Stimulated activated CD8-positive, alpha-beta memory T cell treated with anti-CD3 and anti-CD28 coated beads, Interleukin-7, amount 100 ng/mL, for 1 hour (primary cell): ENCODE measurements at regions not wholly inside any gene's neighbourhood (a gene's known extent, or its start where the extent isn't known, plus 50 kb on each side); places are given as distances from the start of the nearest gene placed in this dataset.

Source experiments
- DNase-seq, 2 donors: peaks; one replicate each; pipeline ENCODE4 v3.0.0-alpha.2; 2020; ENCODE audit warnings: low read depth in 2 of 2

DNA sequence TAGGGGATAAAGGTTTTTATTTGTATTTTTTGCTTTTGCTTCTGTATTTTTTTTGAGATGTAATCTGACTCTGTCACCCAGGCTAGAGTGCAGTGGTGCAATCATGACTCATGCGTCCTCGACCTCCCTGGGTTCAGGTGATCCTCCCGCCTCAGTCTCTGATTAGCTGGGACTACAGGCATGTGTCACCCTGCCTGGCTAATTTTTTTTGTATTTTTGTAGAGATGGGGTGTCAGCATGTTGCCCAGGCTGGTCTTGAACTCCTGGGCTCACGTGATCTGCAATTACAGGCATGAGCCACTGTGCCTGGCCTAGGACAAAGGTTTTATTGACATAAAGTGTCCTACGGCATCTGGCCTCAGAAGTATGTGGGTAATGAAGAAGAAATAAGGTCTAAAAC is 297.1 kb upstream of the C9orf72 start:
- DNase-seq: no peak

DNA sequence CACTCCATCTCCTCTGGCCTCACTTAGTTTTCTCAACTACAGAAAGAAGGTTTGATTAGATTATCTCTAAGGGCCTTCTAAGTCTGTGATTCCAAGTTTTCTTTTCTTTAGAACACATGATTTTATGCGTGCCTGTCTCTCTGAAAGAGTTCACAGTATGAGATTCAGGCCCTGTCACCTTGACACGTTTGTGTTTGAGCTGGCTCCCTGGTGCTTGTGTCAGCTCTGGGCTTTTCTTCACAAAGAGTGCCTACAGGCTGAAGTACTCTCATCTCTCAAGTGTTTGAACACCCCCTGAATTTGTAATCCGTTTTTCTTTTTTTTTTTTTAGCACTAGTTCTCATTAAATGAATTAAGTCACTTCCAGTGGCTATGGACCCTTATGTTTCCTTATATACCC is 306.9 kb upstream of the C9orf72 start:
- no peak for DNase-seq

DNA sequence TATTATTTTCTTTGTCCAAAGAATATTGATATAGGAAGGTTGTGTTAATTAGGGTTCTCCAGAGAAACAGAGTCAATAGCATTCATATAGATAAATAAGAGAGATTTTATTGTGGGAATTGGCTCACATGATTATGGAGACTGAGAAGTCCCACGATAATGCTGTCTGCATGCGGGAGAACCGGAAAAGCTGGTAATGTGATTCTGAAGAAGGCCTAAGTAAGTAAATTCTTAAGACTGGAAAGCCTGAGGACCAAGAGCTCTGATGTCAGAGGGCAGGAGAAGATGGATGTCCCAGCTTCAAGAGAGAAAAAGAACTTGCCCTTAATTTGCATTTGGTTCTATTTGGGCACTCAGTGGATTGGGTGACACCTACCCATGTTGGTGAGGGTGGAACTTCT is 307.4 kb upstream of the C9orf72 start:
- no peak for DNase-seq

DNA sequence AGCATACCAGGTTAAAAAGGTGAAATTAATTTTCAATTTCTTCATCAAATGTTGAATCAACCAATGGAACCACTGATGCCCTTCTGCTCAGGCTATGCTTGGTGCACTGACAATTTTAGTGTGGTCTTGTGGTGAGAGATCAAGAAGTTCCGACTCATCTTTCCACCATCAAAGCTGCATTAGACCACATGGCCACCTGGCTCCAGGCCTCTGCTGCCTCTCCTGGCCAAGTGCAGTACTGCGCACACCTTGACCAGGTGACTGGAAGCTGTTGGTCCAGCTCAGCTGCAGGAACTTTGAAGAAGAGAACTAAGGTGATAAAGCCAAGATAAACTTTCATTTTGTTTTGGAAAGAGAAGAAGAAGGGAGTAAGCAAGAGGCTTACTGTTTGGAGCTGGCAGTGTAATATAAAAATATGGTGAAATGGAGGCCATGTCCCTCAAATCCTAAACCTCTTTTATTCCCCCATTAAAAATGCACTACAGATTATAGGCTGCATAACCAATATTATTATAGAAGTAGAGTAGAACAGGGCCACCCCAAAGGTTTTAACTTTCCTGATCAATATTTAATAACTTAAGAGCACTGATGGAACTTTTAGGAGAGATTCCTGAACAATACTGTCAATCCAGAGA is 315.5 kb upstream of the C9orf72 start:
- no peak for DNase-seq

DNA sequence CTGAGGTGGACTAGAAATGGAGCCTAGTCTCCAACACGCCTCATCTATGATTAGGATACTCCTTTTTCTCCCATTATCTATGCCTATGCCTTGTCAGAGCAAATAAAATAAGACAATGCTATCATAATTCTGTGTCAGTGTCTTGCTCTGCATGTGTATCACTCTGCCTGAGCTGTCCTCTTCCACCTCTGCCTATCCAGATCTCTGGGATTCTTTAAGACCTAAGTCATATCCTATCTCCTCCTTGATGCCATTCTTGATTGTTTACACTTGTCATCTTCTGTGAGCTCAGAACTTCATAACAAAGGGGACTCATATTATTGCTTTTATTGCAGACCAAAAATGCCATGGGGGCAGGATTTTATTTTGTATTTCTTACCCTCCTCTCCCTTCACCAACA is 351.2 kb upstream of the C9orf72 start:
- DNase-seq: no peak

DNA sequence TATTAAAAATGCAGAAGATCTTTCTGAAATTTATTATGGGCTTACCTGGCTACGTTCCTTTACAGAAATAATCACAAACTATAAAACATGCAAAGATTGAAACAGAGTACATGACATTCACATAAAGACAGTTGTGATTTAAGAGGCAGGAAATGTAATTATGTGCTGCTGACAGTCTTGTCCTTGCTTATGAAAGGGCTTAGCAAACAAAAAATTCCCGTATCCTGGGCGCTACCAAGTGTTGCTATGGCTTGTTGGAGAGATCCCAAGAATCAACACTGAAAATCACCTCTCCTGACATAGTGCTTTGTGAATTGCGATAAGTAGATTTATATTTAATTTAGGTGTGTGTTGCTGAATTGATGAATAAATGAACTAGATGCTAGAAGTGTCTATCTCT is 352.5 kb upstream of the C9orf72 start:
- no peak for DNase-seq

DNA sequence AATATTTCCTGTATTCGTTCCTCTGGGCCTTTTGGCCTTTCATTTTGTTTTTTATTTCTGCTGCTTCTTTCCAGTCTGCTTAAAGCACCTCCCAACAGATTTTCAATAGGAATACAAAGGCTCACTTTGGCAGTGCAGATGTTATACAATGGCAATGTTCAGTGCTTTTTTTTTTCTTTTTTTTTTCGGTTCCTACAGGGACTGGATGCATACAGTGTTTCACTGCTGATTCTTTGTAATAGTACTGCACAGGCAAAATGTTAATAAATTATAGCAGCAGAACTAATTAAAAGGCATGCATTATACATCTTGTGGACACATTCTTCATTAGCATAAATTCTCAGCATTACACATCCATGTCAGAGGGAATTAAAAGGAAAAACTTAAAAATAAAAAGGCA is 356.6 kb upstream of the C9orf72 start:
- no peak for DNase-seq

DNA sequence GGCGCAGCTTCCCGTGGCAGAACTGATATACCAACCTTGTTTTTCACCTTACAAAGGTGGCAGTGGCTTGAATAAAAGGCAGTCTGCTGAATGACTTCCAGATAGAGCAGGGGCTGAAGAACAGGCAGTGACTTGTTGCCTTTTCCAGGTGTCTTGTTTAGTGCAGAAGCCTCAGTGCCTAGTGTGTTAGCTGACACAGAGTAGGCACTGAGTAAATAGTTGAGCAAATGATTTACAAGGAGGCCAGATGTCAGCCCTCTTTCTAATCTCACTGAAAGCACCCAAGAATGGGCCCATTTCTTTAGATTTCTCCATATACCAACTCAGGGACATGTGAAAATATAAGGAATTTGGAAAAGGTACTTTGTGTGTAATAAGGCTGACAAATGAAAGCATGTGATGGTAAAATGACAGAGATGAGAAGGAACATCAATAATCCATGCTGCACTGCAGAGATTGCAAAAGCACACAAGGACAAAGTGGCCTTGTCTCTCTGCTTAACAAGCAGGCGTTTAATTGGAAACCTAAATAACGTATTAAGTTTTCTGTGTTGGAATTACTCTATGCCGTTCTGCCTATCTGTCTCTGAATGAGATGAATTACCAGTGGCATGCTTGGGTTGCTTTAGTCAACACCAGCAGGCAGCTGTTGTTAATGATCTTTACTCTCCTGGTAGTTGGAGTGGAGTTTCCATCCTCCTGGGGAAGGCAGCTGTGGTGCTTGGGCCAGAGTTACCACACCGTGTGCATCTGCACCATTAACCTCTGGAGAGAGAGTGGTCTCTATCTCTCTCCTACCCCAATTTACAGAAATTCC is 360.1 kb upstream of the C9orf72 start:
- no peak for DNase-seq

DNA sequence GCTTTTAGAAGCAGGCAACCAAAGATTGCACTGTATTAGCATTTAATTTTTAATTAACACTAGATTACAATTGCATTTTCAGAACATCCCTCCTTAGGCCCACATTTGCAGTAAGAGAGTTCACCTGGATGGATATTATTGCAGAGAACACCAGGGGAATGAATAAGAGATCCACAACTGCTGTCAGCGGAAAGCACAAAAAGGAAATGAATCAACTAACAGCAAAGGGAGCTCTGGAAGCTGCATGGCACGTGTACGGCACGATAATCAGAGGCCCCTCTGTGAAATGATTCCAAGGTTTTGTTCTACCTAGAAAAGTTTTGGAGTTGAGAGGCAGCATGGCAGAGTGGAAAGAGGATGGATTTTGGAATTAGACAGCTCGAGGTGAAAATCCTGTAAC is 361.2 kb upstream of the C9orf72 start:
- DNase-seq: no peak

DNA sequence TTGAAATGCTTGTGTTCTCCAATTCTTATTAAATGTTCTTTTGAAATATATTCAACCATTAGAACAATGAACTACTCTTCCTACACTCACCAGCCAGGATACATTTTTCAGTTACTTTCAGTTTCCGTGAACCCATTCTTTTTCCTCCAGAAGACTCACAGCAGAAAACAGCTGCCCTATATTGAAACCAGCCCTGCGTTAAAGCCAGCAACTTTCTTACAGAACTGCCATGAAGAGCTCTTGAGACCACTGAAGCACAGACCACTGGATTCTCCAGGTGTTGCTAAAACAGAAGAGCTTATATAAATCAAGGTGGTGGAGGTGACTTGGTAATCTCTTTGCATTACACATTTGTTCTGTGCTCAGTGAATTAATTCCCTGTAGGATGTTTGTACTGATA is 365.9 kb upstream of the C9orf72 start:
- no peak for DNase-seq

DNA sequence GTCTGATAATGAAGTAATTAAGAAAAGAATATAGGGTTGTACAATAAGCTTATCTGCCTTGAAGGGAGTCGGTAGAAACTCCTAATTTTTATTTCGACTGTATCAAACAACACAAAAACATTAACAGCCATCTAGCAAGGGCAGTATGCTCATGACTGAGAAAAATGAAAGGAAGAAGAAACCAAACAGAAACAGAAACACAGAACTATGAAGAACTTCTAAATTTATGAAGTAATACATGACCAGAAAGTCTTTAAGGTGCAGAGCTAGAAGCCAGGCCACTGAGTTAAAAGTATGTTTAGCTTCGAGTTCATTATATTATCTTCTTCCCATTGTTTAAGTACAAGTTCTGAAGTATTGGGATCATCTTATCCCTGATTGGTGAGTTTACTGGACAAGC is 367.3 kb upstream of the C9orf72 start:
- no peak for DNase-seq

DNA sequence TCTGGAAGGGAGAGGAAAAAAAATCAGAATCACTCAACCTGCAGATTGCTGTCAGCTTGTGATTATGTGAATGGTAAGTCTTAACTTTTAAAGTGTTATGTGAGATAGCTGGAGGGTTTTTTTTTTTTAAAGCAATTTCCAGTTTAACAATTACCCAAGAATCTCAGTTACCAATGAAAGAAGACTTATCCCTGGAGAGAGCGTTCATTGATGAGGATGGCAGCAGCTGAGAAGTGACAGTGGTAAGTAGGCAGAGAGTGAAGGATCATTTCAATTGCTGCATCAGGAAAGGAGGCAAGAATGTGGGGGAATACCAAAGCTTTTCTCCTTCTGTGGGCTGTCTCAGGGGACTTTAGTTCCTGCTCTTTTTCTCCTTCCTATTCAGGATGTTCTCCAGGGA is 370.2 kb upstream of the C9orf72 start:
- DNase-seq: no peak

DNA sequence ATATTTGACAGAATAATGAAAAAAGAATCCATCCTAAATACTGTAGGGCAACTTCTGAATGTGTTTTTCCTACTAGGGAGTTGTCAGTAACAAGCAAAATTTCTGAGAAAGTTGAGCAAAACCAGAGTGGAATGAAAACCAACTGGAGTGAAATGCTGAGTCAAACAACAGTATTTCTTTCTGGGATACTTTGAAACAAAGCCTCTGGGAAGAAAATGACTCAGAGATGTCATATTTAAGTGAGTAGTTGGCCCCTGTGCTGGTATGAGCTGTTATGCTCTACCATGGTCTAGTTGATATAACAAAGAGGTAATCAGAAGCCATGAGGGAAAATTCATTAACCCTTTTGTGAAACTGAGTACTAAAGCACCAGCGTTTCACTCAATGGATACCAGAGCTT is 372.1 kb upstream of the C9orf72 start:
- DNase-seq: no peak

DNA sequence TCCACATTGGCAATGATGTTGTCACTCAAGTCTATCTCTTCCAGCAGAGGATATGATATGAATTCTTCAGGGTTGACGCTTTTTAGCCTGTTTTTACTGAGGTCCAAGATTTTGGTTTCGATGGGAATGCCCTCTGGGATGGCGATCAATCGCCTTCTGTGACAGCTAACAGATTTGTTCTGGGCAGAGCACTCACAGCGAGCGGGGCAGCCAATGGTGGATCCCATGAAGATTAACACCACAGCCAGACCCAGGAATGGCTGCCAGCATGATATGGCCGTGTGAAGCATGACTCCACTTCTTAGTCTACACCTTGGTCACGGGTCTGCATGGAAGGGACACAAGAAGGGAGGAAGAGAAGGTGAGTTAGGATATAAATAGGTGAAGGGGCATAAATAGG is 377.1 kb upstream of the C9orf72 start:
- no peak for DNase-seq

DNA sequence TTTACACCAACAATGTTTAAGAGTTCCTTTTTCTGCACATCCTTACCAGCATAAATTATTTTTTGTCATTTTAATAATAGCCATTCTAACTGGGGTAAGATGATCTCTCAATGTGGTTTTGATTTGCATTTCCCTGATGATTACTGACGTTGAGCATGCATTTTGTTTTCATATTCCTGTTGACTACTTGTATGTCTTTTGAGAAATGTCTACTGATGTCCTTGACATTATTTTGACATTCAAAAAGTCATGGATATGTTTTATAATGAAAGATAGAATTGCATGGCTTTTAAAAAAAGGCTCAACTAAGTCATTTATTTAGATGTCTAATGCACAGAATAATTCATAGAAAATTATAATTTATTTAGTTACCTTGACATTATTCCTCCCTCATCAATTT is 381.6 kb upstream of the C9orf72 start:
- no peak for DNase-seq

DNA sequence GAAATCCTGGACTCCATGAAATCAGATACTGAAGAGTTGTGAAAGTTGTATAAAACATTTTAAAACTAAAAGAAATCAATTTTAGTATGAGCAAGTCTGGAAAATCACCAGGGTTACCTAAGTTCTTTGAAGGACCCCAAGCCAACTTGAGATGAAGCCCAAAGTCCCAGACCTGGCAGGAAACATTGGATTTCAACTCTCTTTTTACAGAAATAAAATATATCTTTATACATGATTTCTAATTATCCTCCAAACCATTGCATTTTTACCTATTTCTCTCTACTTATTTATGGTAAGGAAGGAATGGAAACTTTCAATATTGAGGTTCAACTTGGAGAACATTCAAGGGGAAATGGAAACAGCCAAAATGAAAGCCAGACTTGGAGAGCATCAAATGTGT is 390.6 kb upstream of the C9orf72 start:
- DNase-seq: no peak

DNA sequence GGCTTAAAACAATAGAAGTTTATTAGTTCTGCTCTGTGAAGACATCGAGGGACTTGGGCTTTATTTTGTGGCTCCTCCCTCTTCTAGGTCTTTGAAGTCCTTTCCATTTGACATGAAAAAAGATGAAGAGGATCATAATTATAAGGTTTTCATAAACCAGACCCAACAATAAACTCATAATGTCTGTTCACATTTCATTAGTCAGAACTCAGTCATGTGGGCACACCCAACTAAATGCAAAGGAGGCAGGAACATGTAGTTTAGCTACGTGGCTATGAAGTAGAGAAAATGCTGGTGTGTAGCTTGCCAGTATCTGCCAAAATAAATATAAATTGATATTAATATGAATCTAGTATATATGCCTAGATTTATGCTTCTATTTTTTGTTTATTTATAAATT is 393.9 kb upstream of the C9orf72 start:
- no peak for DNase-seq

DNA sequence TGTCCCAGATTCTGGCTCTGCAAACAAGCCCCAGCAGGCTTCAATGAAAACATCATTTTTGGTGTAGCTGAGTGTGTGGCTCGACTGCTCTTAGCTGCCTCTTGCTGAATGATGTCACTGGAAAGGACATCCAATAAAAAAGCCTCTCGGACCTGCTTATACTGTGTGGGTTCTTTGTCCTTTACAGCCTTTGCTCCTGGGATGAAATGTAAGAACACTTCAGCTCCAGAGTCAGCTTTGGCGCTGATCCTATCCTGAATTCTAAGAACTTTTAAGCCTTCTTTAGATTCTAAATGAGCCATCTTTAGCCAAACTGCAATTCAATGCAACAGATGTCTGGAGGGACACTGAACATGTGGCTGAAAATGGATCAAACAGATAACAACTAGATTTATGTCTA is 404.6 kb upstream of the C9orf72 start:
- no peak for DNase-seq

DNA sequence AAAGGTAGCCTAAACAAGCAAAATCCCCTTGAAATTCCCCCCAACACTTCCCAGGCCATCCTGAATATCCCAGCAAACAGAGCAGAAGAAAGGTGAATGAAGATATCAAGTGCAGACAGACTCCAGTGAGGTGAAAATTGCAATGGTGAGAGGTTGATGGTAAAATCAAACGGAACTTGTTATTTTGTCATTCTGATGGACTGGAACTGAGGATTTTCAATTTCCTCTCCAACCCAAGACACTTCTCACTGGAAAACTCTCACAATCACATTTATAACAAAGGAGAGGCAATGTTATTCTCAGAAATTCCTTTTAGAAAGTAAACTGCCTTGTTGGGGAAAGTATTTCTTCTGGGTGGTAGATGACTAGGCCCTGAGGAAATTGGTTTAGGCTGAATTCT is 412.4 kb upstream of the C9orf72 start:
- DNase-seq: no peak

DNA sequence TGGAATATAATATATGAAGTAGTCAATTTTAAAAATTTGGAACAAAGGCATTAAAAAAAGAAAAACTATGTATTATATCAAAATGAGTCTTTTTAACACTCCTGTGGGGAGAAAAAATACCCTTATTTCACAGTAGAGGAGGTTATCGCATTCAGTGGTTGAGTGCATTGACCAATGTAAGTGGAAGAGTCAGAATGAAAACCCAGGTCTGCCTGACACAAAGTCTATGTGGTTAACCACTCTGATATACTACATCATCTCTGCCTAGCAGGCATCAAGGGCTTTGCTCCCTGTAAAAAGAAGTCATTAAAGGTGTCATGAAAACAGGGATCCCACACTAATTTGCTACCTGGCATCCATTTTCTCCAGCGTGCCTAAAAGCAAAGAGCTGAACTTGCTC is 417.2 kb upstream of the C9orf72 start:
- no peak for DNase-seq

DNA sequence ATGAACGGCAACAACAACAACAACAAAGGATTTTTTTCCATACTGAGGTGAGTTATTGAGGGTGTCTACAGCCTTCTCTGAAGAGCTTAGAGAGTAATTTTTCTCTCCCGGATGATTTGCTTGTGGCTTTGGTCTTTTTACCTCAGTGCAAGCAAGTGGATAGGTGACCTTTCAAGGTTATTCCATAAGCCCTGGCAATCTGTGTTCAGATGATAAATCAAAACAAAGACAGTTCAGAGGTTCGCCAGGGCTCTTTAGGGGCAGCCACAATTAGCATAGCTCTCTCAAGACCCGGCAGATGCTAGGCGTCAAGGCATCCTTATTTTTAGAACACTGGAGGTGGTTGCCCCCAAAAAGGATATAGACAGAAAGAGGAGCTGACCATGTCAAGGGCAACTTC is 417.9 kb upstream of the C9orf72 start:
- DNase-seq: no peak

DNA sequence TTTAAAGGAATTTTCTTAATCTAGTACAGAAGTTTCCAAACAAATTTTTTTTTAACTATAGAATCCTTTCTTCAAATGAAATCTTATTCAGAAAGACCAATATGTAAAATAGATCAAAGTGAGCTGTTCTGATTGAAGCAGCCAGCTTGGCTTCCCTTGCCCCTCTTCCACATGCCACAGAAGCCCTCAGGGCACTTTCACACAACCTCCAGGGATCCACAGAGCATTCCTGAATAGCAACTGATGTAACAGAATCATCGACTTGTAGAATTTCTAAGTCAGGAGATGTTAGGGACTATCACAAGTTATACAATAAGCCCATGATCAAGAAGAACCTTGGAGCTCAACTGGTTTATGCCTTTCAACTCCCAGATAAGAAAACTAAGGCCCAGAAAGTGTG is 427.8 kb upstream of the C9orf72 start:
- DNase-seq: no peak

DNA sequence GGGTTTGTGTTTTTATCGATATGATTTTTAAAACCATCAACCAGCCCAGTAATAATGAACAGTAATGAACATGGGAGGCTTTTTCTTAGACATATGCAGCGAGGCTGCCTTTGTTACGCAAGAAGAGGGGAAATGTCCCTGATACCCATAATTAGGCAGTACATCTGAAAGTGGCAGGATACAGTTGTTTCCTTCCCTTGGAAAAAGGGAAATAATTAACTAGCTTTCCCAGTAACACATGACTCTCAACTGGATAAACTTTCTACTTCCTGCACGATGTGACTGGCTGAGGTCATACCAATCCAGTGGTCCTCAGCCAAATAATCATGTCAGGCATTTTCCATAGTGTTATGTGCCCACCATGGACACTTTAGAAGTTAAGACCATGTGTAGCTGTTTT is 431.6 kb upstream of the C9orf72 start:
- DNase-seq: no peak

DNA sequence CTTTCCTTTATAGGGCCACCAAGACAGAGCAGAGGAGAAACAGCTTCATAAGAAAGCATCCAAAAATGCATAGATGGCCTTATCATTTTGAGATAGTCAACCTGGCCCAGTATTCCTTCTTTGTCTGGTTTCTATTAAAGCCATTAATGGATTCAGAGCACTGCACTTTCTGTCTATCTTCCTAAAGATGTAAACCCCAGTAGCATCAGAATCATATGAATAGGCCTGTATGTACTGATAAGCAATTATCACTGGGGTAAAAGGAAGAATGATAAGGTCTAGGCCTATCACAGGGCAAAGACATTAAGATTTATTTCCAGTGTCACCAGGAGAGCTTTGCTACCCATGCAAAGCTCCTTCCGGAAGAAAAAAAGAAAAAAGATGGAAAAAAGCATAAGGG is 432.5 kb upstream of the C9orf72 start:
- no peak for DNase-seq
